Fibroblast of lung (primary cell): ENCODE measurements at regions not wholly inside any gene's neighbourhood (a gene's known extent, or its start where the extent isn't known, plus 50 kb on each side); places are given as distances from the start of the nearest gene placed in this dataset.

Experiments
- DNase-seq, 2 donors: peaks; one replicate each; pipeline versions ENCODE4 v3.0.0 to v3.0.0-alpha.2; 2010; ENCODE audit warnings: low read depth in 2 of 2
- H2AFZ ChIP-seq: 2 replicates; pipeline ENCODE4 v1.5.1; 2012; ENCODE audit warnings: low read length, control low read depth, inconsistent platforms
- H3K27ac ChIP-seq: 2 replicates; pipeline ENCODE4 v1.5.1; 2011; ENCODE audit warnings: low read length, control low read depth; ENCODE audit not compliant: insufficient read depth
- H3K27me3 ChIP-seq: 2 replicates; pipeline ENCODE4 v1.5.1; 2011; ENCODE audit warnings: mild to moderate bottlenecking, low read length; ENCODE audit not compliant: control insufficient read depth, insufficient read depth
- H3K36me3 ChIP-seq: 2 replicates; pipeline ENCODE4 v1.5.1; 2011; ENCODE audit warnings: low read length; ENCODE audit not compliant: control insufficient read depth, insufficient read depth
- H3K4me1 ChIP-seq: 2 replicates; pipeline ENCODE4 v1.5.1; 2011; ENCODE audit warnings: low read length; ENCODE audit not compliant: control insufficient read depth, insufficient read depth; ENCODE audit errors: extremely low read depth
- H3K4me2 ChIP-seq: 2 replicates; pipeline ENCODE4 v1.5.1; 2011; ENCODE audit warnings: low read length, control low read depth; ENCODE audit not compliant: insufficient read depth; ENCODE audit errors: extremely low read depth
- H3K4me3 ChIP-seq, 4 experiments: fragments of 200-600 bp in 1 of 4; sonication (generic) in 1 of 4; replicated peaks in 1 of 4; 2 replicates each; pipeline ENCODE4 v1.5.1; 2011 to 2016; ENCODE audit warnings: low read length in 4 of 4, low read depth in 3 of 4, mild to moderate bottlenecking in 3 of 4, control low read depth in 2 of 4, inconsistent platforms in 1 of 4, mixed read lengths in 1 of 4; ENCODE audit not compliant: insufficient read depth in 1 of 4; ENCODE audit errors: control extremely low read depth in 1 of 4
- H3K79me2 ChIP-seq: 2 replicates; pipeline ENCODE4 v1.5.1; 2012; ENCODE audit warnings: mild to moderate bottlenecking, low read length, inconsistent platforms; ENCODE audit not compliant: control insufficient read depth, insufficient read depth
- H3K9ac ChIP-seq: 2 replicates; pipeline ENCODE4 v1.5.1; 2011; ENCODE audit warnings: mild to moderate bottlenecking, low read length, control low read depth; ENCODE audit not compliant: insufficient read depth
- H3K9me3 ChIP-seq: 2 replicates; pipeline ENCODE4 v1.5.1; 2012; ENCODE audit warnings: low read depth, low read length; ENCODE audit not compliant: control insufficient read depth, insufficient read depth
- H4K20me1 ChIP-seq: 2 replicates; pipeline ENCODE4 v1.5.1; 2011; ENCODE audit warnings: low read length; ENCODE audit not compliant: control insufficient read depth, insufficient read depth; ENCODE audit errors: extremely low read depth
- CTCF ChIP-seq, 2 donors: IDR thresholded peaks in 1 of 2; conservative IDR thresholded peaks in 1 of 2; 1 replicate in 1 of 2; 2 replicates in 1 of 2; pipeline ENCODE4 v1.5.1; 2011 to 2012; ENCODE audit warnings: low read length in 2 of 2, control low read depth in 1 of 2, inconsistent platforms in 1 of 2, low read depth in 1 of 2, mild to moderate bottlenecking in 1 of 2
- EZH2 ChIP-seq: IDR thresholded peaks from 2 replicates; pipeline ENCODE4 v1.5.1; 2012; ENCODE audit warnings: low read length, control low read depth, mild to moderate bottlenecking; ENCODE audit errors: missing control alignments

GRCh38 chr5:126274076-126274762 is 149.0 kb upstream of the GRAMD2B start:
- Histone ChIP-seq H3K9ac (no peak overlapping the region), H3K4me3 (no peak overlapping the region), H4K20me1 (no peaks in the 10 kb centered on the region), H3K9me3 (no peaks in the 10 kb centered on the region), H3K27me3 (no peaks in the 10 kb centered on the region), H3K4me2 (no peak overlapping the region), H2AFZ (no peak overlapping the region), H3K36me3 (no peaks in the 10 kb centered on the region), H3K79me2 (no peaks in the 10 kb centered on the region), H3K4me1 (no peaks in the 10 kb centered on the region), H3K27ac (no peak overlapping the region)
- peak in 1 of 2 donors; percentile 4 for DNase-seq
- TF ChIP-seq EZH2 = no peak
- no peak for TF ChIP-seq CTCF (conservative IDR thresholded peaks at IDR 0.05 in 1 of 2, IDR thresholded peaks at IDR 0.05 in 1 of 2; ENCODE audit: low read depth in 1 of 2, low read length in 2 of 2)

- no peak overlapping the region for H3K9ac ChIP-seq
- no peaks in the 10 kb centered on the region for H3K4me1 ChIP-seq
- H3K27me3 ChIP-seq = no peaks in the 10 kb centered on the region
- no peak overlapping the region for H3K4me2 ChIP-seq
- TF ChIP-seq CTCF (conservative IDR thresholded peaks at IDR 0.05 in 1 of 2, IDR thresholded peaks at IDR 0.05 in 1 of 2; ENCODE audit: low read depth in 1 of 2, low read length in 2 of 2) = no peak
- TF ChIP-seq EZH2 = no peak
- H3K27ac ChIP-seq = no peak overlapping the region
- H2AFZ ChIP-seq = no peak overlapping the region
- H3K79me2 ChIP-seq = no peaks in the 10 kb centered on the region
- no peaks in the 10 kb centered on the region for H3K9me3 ChIP-seq
- H3K36me3 ChIP-seq = no peaks in the 10 kb centered on the region
- no peak for DNase-seq
- no peak overlapping the region for H3K4me3 ChIP-seq
- H4K20me1 ChIP-seq = no peaks in the 10 kb centered on the region
Observed at GRCh38 chr5:126274763-126275125, 148.5 kb upstream of the GRAMD2B start.

- Histone ChIP-seq H3K9ac (no peak overlapping the region), H3K27me3 (no peaks in the 10 kb centered on the region), H3K4me3 (no peak overlapping the region), H3K9me3 (no peaks in the 10 kb centered on the region), H3K36me3 (no peaks in the 10 kb centered on the region), H4K20me1 (no peaks in the 10 kb centered on the region), H3K79me2 (no peaks in the 10 kb centered on the region), H3K4me1 (no peaks in the 10 kb centered on the region), H2AFZ (no peak overlapping the region), H3K4me2 (no peak overlapping the region), H3K27ac (no peak overlapping the region)
- no peak for TF ChIP-seq CTCF (conservative IDR thresholded peaks at IDR 0.05 in 1 of 2, IDR thresholded peaks at IDR 0.05 in 1 of 2; ENCODE audit: low read depth in 1 of 2, low read length in 2 of 2)
- no peak for TF ChIP-seq EZH2
- DNase-seq = peak in 1 of 2 donors; percentile 44
Observed at GRCh38 chr5:126277762-126278161, 145.4 kb upstream of the GRAMD2B start.
